GM12872 (cell line): ENCODE measurements at regions not wholly inside any gene's neighbourhood (a gene's known extent, or its start where the extent isn't known, plus 50 kb on each side); places are given as distances from the start of the nearest gene placed in this dataset.

Source experiments
- TF ChIP-seq, protein P1 (sequence below): IDR thresholded peaks from 3 replicates; pipeline ENCODE4 v1.5.1; 2011; ENCODE audit warnings: low read depth, mild to moderate bottlenecking, low read length, moderate library complexity; ENCODE audit not compliant: insufficient read depth

DNA sequence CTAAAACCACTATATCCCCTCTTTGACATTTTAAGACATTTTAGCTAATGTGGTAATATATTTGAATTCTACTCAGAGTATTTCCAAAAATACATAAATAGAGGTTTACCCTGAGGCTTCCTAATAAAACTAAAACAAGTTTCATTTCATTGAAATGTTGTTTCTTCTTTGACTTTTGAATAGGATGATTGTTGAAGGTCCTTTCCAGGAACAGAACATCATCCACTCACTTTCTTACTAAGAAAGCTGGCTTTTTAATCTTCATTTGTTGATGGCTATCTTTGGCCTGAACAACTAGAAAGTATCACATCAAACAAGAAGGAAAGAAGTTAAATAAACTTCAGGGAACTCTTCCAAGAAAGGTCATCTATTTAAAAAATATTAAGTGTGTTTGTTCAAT lies 169.7 kb downstream of the RAP2B start:
- TF ChIP-seq, protein P1, sequence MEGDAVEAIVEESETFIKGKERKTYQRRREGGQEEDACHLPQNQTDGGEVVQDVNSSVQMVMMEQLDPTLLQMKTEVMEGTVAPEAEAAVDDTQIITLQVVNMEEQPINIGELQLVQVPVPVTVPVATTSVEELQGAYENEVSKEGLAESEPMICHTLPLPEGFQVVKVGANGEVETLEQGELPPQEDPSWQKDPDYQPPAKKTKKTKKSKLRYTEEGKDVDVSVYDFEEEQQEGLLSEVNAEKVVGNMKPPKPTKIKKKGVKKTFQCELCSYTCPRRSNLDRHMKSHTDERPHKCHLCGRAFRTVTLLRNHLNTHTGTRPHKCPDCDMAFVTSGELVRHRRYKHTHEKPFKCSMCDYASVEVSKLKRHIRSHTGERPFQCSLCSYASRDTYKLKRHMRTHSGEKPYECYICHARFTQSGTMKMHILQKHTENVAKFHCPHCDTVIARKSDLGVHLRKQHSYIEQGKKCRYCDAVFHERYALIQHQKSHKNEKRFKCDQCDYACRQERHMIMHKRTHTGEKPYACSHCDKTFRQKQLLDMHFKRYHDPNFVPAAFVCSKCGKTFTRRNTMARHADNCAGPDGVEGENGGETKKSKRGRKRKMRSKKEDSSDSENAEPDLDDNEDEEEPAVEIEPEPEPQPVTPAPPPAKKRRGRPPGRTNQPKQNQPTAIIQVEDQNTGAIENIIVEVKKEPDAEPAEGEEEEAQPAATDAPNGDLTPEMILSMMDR: no peak

GRCh38 chr3:153334558-153334957 lies 172.5 kb downstream of the RAP2B start:
- TF ChIP-seq, protein P1: no peak

DNA sequence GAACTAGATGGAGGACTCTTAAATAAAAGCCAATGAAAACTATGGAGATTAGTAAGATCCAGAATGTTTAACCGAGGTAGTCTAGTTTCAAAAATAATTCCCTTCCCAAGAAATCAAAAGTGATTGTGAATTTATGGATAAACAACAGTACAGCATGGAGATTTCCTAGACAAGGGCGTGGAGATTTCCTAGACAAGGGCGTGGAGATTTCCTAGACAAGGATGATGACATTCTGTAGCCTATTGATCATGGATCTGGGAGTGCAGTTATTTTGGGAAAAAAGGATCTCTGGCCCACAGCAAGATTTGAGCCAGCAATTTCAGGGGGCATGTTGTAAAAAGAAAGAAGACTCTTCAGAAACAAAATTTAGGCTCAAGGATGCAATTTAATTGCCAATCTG lies 175.3 kb downstream of the RAP2B start:
- TF ChIP-seq, protein P1: no peak

GRCh38 chr3:153338487-153338886 lies 176.5 kb downstream of the RAP2B start:
- TF ChIP-seq, protein P1: no peak

DNA sequence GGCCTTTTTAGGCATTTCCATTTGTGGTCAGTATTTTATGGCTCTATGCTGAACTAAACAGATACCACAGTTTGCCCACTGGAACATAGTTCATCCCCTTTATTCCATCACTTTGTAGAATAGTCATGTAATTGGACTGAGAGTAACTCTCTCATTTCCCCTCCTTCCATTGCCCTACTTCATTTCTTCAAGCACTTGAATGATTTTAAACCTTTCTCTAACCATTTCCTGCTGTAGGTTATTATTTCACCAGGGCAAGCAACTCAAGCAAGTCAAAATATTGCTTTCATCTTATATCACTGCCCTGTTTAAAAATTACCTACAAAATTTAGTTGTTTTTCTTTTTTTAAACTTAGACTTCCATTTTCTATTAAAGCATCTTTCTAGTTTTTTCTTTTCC lies 177.0 kb downstream of the RAP2B start:
- TF ChIP-seq, protein P1: no peak

DNA sequence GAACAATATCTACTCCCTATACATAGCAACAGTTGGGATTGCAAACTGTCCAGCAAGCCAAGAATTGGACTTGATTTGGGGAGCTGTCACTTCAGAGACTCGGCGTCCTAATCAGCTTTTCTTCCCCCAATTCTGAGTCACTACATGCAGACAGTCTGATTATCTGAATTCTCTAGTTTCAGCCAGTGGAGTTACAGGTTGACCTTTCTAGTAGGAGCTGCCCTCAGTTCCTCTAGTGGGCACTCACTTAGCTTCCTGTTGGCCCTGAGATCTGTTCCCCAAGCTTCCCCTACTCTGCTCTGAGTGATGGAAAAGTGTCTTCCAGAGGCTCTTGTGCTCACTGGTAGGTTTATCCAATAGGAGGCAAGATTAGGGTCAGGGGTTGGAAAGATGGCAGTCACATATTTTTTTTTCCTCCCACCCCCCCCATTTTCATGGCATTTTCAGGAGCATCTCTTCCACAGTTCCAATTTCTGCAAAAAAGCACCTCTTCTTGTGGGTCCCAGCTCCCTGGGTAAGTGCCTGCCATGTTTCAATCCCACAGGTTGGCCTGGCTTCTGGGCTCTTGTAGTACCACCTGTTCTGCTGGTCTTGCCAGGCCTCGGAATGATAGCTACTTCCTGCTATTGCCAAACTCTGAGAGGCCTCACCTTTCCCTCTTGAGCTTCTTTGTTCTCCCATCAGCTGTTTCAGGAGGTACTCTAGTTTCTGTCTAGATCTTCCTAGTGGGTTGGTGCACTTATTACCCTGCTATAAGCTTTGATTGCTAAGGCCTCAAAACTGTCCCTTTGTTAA lies 182.2 kb downstream of the RAP2B start:
- TF ChIP-seq, protein P1: no peak

DNA sequence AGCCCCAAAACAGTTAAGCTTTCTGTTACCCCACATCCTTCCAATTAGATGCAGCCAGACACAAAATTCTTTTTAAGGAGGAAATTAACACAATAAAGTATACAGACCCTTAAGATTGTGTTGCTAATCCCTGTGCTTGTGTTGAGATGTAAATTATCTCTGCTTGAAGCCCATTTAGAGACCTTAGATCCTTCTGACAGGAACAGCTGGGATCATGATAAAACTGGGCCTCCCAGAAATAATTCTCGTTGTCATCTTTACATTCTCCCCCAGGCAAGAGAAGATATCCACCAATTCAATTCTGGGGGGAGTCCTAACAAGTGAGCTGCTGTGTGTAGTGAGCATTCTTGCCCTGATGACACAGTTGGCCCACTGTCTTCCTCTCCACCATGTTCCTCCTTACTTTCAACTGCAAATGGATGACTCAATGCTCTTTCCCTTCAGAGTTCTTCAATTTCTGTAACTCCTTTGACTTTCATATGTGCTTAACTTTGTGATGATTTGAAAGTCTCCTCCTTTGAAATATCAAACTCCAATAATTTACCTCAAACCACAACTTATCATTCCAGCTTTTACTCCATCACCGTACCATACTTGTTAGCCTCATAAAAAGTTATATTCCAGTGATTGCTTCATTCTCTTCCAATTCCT lies 186.6 kb downstream of the RAP2B start:
- TF ChIP-seq, protein P1: no peak
